Testis (tissue), 2 donors: ENCODE measurements at regions not wholly inside any gene's neighbourhood (a gene's known extent, or its start where the extent isn't known, plus 50 kb on each side); places are given as distances from the start of the nearest gene placed in this dataset.

Source experiments
- CTCF ChIP-seq, 3 experiments: fragments of 450-650 bp in 2 of 3; fragments of 200-600 bp in 1 of 3; sonication (generic) in 1 of 3; IDR thresholded peaks; one replicate each; pipeline ENCODE4 v1.5.1; 2016 to 2019; ENCODE audit warnings: antibody characterized with exemption in 3 of 3, mild to moderate bottlenecking in 2 of 3, moderate library complexity in 1 of 3
- POLR2A ChIP-seq: fragments of 450-650 bp; IDR thresholded peaks from one replicate; pipeline ENCODE4 v1.6.1; 2017; ENCODE audit warnings: antibody characterized with exemption, mild to moderate bottlenecking, moderate library complexity

- TF ChIP-seq CTCF (IDR thresholded peaks at IDR 0.05) (no peak), POLR2A (no peak)
These were observed 265.1 kb upstream of the SFSWAP start for GRCh38 chr12:131445795-131446194.
